ENCODE measurements at regions not wholly inside any gene's neighbourhood (a gene's known extent, or its start where the extent isn't known, plus 50 kb on each side); places are given as distances from the start of the nearest gene placed in this dataset.

DNA sequence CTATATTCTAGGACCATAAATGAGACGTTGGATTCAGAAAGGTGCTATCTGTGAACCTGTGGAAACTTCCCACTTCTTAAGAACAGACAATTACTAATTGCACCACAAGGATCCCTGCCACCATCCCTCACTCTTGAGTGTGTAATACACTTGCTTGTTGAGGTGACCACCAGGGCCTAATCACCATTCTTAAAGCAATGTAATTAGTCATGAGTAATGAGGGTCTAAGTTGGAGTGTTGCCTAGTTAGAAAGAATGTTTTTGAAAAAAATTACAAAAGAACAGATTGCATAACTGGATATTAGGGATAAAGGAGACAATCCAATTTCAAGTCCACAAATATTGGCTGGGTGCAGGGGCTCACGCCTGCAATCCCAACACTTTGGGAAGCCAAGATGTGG is 56.9 kb upstream of the TRIO start:
- no peak for TF ChIP-seq SP1 (CRISPR knock-in tag; conservative IDR thresholded peaks at IDR 0.05)
- TF ChIP-seq NFYB (CRISPR knock-in tag; conservative IDR thresholded peaks at IDR 0.05; ENCODE audit: low read depth): no peak
- TF ChIP-seq, protein P1, sequence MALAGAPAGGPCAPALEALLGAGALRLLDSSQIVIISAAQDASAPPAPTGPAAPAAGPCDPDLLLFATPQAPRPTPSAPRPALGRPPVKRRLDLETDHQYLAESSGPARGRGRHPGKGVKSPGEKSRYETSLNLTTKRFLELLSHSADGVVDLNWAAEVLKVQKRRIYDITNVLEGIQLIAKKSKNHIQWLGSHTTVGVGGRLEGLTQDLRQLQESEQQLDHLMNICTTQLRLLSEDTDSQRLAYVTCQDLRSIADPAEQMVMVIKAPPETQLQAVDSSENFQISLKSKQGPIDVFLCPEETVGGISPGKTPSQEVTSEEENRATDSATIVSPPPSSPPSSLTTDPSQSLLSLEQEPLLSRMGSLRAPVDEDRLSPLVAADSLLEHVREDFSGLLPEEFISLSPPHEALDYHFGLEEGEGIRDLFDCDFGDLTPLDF (CRISPR knock-in tag; IDR thresholded peaks at IDR 0.05): no peak
- TF ChIP-seq, protein P2, sequence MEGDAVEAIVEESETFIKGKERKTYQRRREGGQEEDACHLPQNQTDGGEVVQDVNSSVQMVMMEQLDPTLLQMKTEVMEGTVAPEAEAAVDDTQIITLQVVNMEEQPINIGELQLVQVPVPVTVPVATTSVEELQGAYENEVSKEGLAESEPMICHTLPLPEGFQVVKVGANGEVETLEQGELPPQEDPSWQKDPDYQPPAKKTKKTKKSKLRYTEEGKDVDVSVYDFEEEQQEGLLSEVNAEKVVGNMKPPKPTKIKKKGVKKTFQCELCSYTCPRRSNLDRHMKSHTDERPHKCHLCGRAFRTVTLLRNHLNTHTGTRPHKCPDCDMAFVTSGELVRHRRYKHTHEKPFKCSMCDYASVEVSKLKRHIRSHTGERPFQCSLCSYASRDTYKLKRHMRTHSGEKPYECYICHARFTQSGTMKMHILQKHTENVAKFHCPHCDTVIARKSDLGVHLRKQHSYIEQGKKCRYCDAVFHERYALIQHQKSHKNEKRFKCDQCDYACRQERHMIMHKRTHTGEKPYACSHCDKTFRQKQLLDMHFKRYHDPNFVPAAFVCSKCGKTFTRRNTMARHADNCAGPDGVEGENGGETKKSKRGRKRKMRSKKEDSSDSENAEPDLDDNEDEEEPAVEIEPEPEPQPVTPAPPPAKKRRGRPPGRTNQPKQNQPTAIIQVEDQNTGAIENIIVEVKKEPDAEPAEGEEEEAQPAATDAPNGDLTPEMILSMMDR (IDR thresholded peaks at IDR 0.05): no peak
- TF ChIP-seq, protein P3, sequence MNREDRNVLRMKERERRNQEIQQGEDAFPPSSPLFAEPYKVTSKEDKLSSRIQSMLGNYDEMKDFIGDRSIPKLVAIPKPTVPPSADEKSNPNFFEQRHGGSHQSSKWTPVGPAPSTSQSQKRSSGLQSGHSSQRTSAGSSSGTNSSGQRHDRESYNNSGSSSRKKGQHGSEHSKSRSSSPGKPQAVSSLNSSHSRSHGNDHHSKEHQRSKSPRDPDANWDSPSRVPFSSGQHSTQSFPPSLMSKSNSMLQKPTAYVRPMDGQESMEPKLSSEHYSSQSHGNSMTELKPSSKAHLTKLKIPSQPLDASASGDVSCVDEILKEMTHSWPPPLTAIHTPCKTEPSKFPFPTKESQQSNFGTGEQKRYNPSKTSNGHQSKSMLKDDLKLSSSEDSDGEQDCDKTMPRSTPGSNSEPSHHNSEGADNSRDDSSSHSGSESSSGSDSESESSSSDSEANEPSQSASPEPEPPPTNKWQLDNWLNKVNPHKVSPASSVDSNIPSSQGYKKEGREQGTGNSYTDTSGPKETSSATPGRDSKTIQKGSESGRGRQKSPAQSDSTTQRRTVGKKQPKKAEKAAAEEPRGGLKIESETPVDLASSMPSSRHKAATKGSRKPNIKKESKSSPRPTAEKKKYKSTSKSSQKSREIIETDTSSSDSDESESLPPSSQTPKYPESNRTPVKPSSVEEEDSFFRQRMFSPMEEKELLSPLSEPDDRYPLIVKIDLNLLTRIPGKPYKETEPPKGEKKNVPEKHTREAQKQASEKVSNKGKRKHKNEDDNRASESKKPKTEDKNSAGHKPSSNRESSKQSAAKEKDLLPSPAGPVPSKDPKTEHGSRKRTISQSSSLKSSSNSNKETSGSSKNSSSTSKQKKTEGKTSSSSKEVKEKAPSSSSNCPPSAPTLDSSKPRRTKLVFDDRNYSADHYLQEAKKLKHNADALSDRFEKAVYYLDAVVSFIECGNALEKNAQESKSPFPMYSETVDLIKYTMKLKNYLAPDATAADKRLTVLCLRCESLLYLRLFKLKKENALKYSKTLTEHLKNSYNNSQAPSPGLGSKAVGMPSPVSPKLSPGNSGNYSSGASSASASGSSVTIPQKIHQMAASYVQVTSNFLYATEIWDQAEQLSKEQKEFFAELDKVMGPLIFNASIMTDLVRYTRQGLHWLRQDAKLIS (CRISPR knock-in tag; IDR thresholded peaks at IDR 0.05; ENCODE audit: borderline replicate concordance): no peak

All from WTC11 (cell line).